ENCODE measurements at regions not wholly inside any gene's neighbourhood (a gene's known extent, or its start where the extent isn't known, plus 50 kb on each side); places are given as distances from the start of the nearest gene placed in this dataset.

DNA sequence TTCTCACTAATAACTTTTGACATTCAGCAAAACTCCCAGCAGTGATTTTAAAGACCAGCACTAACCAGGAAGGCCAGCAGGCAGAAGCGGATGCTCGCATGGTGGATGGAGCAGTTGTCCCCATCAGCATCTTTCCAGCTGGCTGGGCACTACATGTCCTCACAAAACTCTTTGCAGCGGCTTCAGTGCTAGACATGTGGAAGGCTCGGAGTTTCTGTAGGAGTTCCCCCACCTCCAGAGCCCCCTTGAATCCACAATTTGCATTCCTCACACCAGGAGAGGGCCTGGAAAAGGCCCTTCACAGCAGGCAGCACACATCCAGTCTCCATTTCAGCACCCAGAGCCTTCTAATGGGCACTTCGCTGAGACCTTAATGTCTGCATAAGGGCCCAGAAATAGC lies 85.6 kb downstream of the APTX start:
- TF ChIP-seq, protein P1, sequence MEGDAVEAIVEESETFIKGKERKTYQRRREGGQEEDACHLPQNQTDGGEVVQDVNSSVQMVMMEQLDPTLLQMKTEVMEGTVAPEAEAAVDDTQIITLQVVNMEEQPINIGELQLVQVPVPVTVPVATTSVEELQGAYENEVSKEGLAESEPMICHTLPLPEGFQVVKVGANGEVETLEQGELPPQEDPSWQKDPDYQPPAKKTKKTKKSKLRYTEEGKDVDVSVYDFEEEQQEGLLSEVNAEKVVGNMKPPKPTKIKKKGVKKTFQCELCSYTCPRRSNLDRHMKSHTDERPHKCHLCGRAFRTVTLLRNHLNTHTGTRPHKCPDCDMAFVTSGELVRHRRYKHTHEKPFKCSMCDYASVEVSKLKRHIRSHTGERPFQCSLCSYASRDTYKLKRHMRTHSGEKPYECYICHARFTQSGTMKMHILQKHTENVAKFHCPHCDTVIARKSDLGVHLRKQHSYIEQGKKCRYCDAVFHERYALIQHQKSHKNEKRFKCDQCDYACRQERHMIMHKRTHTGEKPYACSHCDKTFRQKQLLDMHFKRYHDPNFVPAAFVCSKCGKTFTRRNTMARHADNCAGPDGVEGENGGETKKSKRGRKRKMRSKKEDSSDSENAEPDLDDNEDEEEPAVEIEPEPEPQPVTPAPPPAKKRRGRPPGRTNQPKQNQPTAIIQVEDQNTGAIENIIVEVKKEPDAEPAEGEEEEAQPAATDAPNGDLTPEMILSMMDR (conservative IDR thresholded peaks at IDR 0.05 in 1 of 2, IDR thresholded peaks at IDR 0.05 in 1 of 2; ENCODE audit: low read depth in 1 of 2, low read length in 2 of 2) = no peak
- no peak for TF ChIP-seq EZH2 (IDR thresholded peaks at IDR 0.05; ENCODE audit: low read length, missing control alignments)

All from fibroblast of lung (primary cell).